T-helper 1 cell (primary cell): ENCODE measurements at regions not wholly inside any gene's neighbourhood (a gene's known extent, or its start where the extent isn't known, plus 50 kb on each side); places are given as distances from the start of the nearest gene placed in this dataset.
"Not testable (repeated sequence)": the region's sequence is repeated elsewhere in the genome, so short reads cannot be mapped to it uniquely, and the experiment has no call there.

Source experiments
- DNase-seq, 5 donors: peaks; one replicate each; pipeline ENCODE4 v3.0.0-alpha.2; 2012 to 2020

DNA sequence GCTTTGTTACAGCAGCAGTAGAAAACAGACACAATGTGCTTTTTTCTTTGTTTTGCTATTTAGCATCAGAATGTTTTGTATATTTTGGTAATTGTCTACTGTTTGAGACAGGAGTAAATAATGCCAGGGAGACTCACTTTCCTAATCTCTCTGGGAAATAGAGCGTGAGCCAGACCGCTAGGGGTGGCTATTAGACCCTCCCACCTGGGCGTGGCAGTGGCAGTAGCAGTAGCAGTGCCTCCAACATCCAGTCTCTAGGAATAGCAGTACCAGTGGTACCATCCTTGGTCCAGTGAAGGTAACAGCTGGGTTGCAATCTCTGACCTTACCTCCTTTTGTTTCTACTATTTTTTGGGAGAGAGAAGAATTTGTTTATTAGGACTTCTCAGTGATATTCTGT lies 165.7 kb upstream of the MAGI2 start:
- DNase-seq: no peak

DNA sequence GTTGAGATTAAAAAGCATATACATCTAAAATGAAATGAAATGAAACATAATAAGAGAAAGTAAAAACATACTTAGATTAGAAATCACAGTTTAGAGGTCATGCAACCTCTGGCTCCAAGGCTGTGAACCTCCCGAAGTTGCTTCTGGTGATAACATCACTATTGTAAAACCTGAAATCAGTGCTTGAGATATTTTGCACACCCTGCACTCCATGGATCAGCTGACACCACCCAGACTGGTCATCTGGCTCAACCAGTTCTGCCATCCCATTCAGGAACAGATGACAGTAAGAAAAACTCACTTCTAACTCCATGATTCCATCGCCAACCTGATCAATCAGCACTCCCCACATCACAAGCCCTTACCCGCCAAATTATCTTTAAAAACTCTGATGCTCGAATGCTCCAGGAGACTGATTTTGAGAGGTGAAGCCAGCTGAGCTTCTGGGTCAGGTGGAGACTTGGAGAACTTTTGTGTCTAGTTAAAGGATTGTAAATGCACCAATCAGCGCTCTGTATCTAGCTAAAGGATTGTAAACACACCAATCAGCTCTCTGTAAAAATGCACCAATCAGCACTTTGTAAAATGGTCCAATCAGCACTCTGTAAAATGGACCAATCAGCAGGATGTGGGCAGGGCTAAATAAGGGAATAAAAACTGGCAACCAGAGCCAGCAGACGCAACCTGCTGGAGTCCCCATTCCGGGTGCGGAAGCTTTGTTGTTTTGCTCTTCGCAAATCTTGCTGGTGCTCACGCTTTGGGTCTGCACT lies 162.6 kb upstream of the MAGI2 start:
- DNase-seq: no peak

DNA sequence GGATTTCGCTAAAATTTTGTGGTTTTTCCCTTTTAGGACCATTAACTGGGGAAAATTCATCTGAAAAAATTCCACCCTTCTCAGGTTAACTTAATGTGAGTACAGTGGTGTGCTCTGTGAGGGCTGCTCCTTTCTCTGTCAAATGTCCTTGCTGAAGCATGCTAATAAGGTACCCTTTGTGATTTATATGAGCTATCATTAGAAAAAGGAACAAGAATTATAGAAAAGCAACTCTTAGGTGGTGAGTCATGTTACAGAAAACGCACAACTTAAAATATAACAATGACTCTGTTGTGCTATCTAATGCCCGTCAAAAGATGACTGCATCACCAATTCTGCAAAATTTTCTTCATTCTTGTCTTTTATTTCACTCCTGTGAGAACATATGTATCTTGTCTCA lies 162.0 kb upstream of the MAGI2 start:
- no peak for DNase-seq

DNA sequence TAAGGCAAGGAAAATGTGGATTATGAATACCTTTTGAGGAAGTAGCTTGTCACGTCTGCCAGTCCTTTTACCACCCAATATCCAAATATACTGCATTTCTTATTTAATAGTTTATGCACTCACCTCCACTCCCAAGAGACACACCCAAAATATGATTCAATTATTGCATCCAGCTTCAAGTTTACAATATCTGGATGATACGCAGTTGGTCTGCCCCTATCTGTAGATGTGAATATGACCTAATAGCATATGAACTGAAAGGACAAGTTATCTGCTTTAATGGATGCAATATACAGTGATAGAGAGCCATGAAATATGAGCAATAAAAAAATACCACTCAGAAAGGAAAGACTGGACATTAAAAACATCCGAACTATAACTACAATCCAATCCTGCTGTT lies 159.4 kb upstream of the MAGI2 start:
- no peak for DNase-seq

DNA sequence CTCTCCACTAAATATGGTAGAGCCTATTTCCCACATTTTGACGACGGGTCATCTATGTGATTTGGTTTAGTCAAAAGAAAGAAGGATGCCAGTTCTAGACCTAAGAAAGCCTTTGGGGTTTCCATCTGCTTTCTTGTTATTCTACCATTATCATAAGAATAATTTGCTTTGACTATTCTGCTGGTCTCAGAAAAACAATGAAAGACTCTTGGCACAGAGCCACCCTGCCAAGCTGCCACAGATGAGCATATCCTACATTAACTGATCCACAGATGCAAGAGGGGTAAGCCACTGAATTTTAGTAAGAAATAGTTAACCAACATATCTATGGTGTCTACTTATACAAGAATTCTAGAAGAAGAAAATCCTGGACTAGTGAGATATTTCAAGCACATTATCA lies 158.6 kb upstream of the MAGI2 start:
- DNase-seq: no peak

DNA sequence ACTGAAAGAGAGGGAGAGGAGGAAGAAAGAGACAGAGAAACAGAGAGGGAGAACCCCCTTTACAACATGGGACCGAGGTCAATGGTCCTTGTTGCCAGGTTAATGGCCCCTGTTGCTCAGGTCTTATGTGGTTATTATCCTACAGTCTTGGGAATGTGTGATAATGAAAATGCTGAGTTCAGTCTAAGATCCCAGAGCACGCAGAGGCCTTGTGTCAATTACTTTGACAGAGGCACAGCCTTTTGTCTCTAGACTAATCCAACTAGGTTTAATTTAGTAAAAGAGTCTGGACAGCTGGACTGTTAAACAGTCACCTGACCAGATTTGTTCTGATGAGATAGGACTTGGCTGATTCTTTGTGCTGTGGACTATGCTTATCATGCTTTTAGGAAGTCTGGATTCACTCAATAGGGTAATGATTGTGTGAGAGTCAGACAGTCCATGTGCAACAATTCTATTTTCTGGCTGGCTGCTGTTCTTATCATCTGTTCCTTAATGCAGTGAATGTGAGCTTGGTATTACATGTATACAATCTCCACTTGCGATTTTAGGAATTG lies 157.4 kb upstream of the MAGI2 start:
- DNase-seq: no peak

DNA sequence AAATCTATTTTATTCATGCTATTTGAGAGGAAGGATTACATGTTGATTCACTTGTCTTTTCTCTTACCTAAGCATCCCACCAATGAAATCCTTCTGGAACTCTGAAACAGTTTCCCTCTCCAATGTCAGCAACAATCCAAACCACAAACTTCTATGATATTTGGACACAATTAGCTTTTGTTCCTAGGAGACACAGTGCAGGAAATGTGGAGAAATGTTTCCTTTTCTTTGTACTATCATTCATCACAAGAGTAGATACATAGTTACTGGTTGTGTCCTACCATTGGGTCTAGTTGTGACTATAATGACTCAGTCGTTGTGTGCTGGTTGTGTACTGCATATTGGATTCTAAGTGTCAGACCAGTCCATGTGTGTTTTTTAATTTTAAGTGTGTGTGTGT lies 156.8 kb upstream of the MAGI2 start:
- DNase-seq: no peak

DNA sequence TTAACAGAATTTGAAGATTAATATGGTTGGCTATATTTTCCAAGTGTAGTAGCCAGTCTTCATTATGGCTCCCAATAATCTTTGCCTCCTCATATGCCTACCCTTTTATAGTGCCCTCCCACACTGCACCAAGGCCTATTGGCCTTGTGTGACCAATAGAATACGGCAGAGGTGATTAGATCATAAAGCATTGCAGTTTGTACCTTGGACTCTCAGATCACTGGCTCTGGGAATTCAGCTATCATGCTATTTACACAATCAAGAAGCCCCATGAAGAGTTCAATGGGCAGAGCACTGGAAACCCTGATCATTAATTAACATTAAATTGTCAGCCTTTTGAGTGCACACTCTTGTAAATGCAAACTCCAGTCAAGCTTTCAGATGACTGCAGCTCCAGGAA lies 154.5 kb upstream of the MAGI2 start:
- DNase-seq: no peak

DNA sequence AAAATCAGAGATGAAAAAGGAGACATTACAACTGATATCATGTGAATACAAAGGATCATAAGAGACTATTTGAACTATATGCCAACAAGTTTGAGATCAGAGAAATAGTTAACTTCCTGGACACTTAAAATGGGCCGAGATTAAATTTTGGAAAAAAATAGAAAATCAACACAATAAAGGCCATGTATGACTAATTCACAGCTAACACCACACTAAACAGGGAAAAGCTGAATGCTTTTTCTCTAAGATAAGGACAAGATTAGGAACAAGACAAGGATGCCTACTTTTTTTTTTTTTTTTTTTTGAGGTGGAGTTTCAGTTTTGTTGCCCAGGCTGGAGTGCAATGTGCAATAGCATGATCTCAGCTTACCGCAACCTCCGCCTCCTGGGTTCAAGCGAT lies 151.4 kb upstream of the MAGI2 start:
- no peak for DNase-seq

DNA sequence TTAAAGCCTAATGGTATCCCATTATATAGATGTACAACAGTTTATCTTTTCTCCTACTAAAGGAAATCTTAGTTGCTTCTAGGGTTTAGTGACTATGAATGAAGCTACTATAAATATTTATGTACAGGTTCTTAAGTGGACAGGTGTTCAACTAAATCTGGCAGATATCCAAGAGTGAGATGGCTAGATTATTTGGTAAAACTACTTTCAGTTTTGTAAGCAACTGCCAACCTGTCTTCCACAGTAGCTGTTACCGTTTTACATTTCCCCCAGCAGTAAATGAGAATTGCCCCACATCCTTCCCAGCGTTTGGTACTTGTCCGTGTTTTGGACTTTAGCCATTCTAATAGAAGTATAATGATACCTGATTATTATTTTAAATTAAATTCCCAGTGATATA lies 144.9 kb upstream of the MAGI2 start:
- no peak for DNase-seq

DNA sequence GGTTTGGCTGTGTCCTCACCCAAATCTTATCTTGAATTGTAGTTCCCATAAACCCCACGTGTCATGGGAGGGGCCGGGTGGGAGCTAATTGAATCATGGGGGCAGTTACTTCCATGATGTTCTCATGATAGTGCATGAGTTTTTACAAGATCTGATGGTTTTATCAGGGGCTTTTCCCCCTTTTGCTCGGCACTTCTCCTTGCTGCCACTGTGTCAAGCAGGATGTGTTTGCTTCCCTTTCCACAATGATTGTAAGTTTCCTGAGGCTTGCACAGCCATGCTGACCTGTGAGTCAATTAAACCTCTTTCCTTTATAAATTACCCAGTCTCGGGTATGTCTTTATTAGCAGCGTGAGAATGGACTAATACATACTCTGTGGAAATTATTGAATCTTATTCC lies 141.2 kb upstream of the MAGI2 start:
- not testable (repeated sequence) for DNase-seq

DNA sequence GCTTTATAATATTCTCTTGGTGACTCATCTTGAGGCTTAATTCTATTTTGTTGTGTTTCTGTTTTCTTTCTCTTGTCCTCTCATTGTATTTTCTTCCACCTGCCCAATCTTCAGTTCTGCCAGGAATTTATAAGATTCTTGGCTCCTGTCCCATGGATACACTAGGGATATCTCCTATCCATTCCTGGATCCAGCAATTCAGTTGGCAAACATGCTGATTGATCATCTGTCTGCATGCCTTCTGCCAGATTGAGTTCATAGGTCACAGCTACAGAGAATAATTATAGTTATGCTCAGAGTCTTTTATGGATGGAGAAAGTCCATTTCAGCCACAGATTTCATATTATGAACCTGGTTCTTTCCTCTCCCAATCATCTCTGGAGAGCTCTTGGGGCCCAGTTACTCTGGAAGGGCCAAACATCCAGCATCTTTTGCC lies 140.4 kb upstream of the MAGI2 start:
- no peak for DNase-seq

DNA sequence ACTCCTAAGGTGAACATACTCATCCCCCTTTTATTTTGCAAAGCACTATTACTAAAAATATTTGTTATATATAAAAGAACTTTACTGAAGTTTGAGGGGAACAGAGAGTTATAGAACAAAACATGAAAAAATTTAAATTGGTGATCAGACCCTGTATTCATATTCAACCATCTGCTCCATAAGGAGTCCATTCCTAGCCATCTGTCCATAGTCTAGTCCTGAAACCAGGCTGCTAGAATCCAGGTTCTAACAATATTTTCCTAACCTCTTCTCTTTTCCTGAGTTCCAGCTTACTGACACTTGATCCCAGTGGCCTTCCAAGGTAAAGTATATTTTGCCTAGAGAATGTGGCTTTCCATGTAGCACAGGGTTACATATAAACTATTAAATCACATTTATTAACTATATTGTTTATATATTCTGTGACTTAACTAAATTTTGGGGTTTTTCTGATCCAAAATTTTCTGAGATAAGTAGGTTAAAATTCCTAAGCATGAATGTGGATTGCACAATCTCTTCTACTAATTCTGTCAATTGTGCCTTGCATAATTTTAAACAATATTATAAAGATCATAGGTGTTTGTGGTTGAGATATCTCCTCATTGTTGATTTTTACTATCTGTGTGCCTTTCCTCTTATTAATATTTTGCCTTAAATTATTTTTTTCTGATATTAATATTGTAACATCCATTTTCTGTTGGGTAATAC lies 137.6 kb upstream of the MAGI2 start:
- DNase-seq: no peak

DNA sequence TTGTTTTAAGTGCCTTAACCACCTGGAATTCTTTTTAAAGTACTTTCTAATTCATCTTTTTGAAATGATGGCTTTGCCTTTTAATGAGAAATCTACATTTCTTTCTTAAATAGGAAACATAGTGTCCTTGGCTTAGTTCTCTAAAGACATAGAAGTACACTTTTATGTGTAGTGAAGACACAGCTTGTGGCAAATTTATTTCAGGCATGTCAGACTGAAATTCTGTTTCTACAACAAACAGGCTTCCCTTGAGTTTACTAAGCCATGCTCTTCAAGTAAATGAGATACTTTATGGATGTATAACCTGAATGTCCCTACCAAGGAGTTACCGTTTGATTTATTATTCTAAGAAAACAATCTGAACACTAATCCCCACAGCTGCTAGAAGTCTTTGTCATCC lies 136.9 kb upstream of the MAGI2 start:
- no peak for DNase-seq

DNA sequence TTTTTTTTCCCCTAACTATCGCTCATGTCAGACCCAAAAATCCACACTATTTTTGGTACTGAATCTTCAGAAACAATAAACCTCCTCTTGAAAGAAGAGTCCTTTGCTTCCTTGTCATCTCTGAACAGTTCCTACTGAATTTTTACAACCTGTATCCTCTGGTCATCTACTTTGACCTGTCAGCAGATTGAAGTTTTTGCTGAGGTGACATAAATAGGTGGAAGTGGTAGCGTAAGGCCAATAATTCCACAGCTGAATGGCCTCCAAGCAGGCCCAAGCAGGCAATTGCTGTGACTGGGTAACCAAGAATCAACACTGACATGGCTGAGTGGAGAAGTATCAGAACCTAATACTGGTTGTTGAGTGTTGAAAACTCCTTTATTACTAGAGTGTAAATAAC lies 117.4 kb upstream of the MAGI2 start:
- DNase-seq: no peak

DNA sequence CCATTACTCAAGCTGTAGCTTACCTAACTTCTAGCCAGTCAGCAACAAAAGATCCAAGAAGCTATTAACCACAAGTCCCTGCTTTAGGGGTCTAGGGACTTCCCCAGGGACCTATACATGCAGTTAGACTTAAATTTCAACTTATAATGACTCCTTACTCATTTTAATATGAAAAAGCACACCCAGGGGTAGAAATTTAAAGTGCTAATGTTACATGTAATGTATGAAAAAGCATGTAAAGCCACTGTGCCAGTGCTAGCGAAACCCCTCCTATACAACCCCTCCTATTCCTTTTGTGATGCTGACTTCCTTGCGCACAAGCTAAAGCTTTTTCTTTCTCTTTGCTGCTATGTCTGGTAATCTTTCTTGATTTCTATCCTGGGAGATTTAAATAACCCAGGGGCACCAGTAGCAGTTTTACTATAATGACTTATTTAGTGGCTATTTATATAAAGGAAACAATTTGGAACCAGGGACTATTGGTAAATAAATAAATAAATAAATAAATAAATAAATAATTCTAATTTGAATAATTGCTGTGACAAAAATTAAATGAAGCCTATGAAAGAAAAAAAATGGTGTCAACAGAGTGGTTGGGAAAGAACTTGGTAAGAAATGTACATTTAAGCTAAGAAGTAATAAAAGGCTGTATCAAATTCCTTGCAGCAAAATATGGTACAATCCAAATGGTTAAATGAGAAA lies 110.5 kb upstream of the MAGI2 start:
- DNase-seq: no peak

DNA sequence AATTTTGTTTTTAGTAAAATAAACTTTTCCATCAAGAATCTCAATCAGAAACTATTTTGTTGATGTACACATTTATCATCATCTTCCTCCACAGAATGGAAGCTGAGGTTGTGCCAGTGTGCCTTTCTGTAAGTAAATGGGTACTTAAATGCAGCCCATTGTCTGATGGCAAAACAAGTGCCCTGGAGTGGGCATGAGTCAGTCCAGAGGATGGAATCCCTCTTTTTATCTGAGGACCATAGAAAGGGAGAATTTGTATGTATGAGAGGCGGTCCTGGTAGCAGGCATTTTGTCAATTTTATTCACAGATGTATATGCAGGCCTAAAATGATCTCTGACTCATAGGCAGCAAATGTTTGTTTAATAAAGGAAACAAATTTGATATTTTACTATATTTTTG lies 102.1 kb upstream of the MAGI2 start:
- no peak for DNase-seq

DNA sequence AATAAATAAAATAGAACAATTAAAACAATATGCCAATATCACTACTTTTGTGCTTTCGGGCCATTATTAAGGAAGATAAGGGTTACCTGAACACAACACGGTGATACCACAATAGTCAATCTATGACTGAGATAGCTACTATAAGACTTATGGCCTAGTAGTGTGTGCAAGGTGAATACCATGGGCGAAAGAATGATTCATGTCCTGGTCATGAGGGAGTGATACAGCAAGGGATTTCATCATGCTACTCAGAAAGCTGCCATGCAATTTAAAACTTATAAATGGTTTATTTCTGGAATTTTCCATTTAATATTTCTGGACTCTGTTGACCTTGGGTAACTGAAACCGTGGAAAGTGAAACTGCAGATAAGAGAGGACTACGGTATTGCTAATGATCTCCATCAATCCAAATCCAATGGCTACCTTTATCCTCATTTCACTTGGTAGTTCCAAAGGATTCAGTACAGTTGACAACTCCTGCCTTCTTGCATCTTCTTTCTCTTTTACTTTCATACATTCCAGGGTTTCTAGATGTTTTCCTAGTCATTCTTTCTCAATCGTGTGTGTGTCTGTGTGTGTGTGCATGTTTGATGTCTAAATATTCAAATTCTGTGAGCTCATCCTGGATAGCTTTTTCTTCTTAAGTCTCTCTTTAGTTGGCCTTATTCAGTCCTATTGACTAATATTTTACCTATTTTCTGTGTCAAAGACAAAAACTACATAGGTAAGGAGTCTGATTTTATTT lies 100.5 kb upstream of the MAGI2 start:
- no peak for DNase-seq

DNA sequence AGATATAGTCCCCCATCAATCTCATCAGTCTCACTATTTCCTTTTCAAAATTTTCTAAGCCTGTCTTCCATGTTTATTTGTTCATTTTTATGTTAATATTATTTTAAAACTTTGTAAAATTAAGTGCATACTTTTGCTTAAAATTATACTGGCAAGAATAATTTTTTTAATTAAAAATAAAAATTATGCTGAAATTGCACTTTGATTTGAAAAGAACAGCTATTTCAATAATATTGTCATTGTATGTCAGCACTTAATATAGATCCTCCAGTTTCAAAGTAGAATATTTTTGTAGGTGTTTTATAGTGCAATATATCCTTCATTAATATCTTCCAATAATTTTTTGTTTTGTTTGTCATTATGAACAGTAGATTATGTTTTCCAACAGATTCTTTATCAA lies 99.0 kb upstream of the MAGI2 start:
- DNase-seq: no peak

DNA sequence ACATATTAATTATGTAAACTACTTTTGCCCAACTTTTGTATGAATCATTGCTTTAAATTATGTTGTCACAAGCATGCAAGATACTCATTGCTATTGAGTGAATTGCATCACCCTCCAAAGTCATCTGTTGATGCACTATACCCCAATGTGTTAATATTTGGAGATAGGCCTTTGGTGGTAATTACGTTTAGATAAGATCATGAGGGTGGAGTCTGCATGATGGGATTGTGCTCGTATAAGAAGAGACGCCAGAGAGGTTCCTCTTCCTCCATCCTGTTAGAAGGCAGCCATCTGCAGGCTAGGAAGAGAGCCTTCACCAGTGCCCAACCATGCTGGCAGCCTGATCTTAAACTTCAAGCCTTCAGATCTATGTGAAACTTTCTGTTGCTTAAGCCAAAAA lies 95.3 kb upstream of the MAGI2 start:
- no peak for DNase-seq

DNA sequence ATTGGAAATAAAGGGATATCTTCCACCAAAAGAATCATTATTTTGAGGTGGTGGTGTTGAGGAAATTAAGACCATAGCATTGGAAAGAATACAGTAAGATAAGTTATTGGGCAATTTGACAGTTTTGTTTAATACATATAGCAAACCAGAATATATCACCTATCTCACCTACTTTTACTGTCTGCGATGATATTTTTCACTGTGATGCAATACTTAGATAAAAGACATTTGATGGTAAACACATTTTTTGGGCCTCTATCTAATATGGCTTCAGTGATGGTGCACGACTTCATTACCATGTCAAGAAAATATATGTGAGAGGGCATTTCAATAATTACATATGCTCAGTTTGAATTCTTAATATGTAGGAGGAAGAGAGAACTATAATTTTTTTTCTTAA lies 93.7 kb upstream of the MAGI2 start:
- DNase-seq: no peak

DNA sequence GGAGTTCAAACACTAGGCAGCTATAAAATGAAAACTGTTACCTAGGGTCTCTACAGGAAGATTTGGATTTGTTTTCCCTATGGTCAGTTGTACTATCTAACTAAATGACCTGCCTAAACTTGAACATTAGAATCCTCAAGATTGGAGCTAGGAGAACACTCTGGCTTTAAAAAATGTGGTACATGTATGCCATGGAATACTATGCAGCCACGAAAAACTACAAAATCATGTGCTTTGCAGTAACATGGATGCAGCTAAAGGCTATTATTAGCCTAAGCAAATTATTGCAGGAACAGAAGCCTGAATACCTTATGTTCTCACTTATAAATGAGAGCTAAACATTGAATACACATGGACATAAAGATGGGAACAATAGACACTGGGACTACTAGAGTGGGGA lies 87.1 kb upstream of the MAGI2 start:
- no peak for DNase-seq

DNA sequence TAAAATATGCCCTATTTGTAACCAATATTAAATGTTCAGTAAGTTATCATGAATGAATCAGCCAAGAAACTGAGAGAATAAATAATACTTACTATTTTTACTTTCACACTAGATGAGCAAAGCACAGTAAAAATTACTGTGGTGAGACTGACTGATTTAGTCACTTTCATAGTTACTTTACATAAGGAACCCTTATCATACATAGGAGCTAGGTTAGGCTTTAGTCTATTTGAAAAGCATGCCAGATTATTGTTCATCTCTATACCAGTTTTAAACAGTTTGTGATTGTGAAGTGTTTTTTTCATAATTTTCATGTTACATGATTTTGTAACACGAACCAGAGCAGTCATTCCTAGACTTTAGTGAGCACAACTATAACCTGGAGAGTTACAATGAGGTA lies 80.7 kb upstream of the MAGI2 start:
- DNase-seq: no peak
